CD4-positive, alpha-beta T cell treated with Interleukin-15 for 1 hour (primary cell): ENCODE measurements at regions not wholly inside any gene's neighbourhood (a gene's known extent, or its start where the extent isn't known, plus 50 kb on each side); places are given as distances from the start of the nearest gene placed in this dataset.
"Not testable (repeated sequence)": the region's sequence is repeated elsewhere in the genome, so short reads cannot be mapped to it uniquely, and the experiment has no call there.

ENCODE experiments used
- DNase-seq: peaks from one replicate; pipeline ENCODE4 v3.0.0-alpha.2; 2020

DNA sequence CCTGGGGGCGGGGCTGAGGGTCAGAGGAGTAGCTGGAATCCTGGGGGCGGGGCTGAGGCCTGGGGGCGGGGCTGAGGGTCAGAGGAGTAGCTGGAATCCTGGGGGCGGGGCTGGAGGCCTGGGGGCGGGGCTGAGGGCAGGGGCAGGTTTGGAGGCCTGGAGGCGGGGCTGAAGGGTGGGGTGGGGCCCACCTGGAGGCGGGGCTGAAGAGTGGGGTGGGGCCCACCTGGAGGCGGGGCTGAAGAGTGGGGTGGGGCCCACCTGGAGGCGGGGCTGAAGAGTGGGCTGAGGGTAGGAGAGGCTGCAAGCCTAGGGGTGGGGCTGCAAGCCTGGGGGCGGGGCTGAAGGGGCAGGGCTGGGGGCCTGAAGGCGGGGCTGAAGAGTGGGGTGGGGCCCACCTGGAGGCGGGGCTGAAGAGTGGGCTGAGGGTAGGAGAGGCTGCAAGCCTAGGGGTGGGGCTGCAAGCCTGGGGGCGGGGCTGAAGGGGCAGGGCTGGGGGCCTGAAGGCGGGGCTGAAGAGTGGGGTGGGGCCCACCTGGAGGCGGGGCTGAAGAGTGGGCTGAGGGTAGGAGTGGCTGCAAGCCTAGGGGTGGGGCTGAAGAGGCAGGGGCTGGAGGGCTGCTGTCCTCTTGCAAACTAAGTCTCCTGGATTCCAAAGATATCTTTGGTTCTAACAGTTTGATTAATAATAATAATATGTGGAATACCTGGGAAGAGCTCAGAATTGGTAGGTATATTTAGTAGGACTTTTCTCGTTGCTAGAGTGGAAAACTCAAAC, 1329.7 kb downstream of the BRD1 start:
- DNase-seq, result not testable (repeated sequence)

DNA sequence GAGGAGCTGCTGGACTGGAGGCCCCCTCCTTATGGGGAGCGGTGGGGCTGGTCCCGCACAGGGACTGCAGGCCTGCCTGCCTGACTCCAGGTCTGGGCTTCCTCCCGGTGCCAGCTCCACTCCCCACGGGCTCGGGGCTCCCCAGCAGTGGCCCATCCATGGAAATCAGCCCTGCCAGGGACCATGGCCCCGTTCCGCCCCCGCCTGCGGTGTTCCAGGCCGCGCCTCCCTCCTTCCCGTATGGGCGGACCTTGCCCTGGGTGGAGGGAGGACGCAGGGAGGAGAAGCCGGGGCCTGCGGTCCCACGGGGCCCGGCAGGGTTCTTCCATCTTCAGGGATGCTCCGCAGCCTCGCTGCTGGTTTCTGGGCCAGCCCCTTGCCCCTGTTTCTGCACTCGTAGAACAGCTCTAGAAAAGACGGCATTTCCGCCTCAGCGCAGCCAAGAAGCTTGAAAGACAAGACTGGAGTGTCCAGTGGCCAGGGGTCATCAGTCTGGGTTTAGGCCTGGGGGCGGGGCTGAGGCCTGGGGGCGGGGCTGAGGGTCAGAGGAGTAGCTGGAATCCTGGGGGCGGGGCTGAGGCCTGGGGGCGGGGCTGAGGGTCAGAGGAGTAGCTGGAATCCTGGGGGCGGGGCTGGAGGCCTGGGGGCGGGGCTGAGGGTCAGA, 1330.6 kb downstream of the BRD1 start:
- DNase-seq, result no peak

DNA sequence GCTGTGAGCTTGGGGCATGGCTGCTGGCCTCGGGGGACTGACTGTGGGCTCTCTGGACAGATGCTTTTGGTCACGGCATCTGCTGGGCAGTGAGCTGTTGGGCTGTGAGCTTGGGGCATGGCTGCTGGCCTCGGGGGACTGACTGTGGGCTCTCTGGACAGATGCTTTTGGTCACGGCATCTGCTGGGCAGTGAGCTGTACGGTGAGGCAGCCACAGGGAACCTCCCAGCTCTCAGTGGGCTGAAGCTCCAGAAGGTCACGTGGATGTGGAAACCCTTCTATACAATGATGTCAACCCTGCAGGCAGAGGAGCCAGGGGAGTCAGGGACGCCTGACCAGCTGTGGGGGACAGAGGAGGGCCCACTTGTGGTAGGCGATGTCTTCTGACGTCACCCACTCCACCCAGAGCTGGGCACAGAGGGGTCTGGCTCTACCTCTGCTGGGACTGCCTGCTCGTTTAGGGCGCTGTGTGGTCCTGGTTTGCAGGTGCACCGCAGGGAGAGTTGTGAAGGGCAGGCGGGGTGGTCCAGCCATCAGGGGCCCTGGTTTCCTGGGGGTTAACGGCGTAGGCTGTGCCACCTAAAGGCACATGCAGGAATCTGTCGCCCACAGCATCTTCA, 1331.3 kb downstream of the BRD1 start:
- DNase-seq, result no peak

DNA sequence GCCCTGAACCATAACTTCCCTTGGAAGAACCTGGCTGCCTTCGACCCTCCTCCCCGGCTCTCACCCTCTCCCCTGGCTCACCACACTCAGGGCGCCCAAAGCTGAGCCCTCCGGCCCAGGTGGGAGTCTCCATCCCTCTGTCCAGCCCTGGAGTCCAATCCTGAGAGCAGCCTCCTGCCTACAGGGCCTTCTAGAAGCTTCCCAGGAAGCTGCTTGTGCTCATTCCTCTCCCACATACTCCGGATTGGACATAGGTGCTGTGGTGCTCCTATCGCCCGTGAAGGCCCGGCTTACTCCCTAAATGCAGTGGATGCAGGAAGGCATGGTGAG, 1332.0 kb downstream of the BRD1 start:
- DNase-seq, result no peak

DNA sequence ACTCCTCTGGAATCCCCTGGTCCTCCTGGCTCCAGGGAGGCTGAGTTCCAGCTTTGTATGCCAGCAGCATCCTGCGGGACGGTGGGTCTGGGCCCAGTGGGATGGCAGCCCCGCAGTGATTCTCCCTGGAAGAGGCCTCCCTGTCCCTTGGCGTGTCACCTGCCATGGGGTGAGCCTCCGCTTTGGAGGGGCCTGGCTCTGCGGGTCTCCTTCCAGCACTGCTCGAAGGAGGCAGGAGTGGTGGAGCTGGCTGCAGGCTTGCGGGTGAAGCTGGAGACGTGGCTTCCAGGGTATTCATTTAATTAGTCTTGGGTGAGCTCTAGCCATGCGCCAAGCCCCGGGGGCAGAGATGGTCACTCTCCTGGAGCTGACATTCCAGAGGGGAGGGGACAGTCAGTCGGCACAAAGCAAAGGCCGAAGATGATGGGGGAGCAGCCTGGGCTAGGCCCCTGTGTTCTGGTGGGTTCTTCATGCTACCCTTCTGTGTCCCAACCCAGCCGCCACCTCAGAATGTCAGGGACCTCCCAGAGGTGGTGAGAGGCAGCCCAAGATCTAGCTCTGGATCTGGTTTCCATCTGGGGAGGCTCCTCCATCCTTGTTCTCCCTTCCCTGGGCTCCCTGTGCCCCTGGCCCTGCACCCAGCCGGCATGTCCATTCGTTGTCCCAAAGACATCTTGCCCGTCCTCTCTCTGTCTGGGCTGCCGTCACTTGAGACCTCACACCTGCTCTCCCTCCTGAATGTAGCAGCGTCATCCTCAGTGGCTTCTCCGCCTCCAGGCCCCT, 1332.5 kb downstream of the BRD1 start:
- DNase-seq, result no peak

DNA sequence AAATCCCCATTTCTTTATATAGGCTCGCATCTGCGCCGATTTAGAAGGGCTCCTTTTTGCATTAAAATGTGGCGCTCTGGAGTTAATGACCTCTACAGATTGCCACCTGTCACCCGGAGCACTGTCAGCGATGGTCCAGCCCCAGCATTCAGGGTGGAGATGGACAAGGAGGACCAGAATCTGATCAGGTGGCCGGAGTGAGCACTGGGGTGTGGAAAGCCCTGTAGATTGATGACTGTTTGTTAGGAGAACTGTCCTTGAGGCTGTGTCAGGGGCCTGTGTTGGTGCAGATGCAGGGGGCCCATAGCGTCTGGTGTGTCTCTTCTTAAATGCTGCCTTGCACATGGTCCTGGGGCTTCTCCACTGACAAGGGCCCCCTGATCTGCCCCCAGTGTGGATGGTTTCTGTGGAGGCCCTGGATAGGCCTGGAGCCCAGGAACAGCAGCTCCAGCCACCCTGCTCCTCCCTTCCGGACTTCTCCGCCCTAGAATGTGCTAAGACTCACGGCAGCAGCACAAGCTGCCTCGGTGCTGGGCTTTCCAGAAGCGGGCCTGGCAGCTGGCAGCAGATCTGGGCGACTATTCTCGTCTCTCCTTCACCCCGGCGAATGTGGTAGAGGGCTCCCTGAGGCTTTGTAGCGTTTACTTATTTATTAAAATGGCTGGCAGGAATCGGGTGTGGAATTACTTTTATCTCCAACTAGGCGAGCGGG, 1333.3 kb downstream of the BRD1 start:
- no peak for DNase-seq

DNA sequence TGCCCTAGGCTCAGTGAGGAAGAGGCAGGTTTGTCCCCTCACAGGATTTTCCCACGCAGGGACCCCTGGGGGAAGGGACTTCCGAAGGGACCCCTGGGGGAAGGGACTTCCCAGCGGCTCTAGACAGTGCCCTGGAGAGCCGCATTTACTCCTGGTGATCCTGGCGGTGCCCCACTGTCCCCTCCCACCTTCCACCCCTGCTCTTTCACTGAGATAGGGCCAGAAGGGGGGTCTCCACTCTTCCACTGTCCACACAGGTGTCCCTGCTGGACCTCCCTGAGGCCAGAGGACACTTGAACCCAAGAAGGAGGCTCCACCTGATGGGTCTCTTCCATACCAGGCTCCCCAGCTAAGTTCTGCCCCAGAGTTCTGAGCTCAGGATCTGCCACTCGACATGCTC, 1333.9 kb downstream of the BRD1 start:
- DNase-seq, result no peak

DNA sequence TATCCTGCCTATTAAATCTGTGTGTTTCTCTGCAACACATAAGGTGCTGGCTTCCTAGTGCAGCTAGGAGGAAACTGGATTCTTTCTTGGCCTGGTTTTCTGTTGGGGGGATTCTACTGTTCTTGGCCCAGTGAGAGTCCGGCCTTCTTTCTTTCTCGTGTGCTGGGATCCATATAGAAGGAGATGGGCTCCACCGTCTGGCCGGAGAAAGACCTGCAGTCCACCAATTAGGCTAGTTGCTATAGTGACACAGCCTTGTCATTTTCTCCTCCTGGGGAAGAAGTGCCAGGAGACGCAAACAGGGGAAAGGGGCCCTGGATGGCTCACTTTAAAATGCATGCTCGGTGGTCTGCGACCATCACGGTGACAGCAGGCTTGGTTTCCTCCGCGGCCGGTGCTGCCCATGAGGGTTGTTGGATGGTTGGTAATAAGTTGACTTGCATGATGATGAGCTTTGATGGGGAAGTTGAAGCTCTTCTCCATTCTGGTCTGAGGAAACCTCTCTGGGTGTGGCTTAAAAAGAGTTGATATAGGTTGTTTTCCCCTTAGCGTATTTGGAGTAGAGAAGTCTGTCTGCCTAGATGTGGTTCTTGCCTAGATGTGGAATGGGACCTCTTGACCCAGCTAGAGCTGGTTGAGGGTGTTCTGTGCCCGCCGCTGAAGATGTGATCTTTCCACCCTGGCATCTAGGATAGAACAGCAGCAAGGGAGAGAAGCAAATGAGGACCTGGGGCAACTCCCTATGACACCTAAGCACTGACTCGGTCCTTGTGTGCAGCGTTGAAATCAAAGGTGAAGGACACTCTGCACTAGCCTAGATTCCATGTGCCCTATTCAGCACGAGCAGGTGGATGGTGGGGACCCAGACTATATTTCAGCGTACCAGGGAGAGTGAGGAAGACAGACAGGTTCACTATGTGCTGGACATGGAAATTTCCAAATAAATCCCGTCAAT, 1335.0 kb downstream of the BRD1 start:
- no peak for DNase-seq

DNA sequence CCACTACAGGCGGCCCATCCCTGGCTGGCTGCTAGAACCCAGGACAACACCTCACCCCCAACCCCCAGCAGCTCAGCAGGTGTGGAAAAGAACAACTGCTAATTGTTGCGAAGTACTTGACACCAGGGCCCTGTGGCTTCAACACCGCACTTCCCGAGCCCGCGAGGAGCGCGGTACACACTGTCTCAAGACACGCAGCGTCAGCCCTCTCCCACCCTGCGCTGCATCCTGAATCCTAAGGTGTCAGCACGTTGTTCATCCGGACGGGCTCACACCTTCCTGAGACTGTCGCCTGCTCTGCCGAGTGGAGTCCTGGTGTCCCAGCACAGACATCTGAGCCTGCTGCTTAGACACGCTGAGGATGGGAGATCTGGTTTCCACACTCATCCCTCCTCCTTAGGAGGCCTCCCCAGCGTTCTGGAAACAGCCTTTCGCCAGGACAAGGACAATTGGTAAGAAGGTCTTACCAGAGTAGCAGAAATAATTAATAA, 1336.2 kb downstream of the BRD1 start:
- DNase-seq, result no peak

DNA sequence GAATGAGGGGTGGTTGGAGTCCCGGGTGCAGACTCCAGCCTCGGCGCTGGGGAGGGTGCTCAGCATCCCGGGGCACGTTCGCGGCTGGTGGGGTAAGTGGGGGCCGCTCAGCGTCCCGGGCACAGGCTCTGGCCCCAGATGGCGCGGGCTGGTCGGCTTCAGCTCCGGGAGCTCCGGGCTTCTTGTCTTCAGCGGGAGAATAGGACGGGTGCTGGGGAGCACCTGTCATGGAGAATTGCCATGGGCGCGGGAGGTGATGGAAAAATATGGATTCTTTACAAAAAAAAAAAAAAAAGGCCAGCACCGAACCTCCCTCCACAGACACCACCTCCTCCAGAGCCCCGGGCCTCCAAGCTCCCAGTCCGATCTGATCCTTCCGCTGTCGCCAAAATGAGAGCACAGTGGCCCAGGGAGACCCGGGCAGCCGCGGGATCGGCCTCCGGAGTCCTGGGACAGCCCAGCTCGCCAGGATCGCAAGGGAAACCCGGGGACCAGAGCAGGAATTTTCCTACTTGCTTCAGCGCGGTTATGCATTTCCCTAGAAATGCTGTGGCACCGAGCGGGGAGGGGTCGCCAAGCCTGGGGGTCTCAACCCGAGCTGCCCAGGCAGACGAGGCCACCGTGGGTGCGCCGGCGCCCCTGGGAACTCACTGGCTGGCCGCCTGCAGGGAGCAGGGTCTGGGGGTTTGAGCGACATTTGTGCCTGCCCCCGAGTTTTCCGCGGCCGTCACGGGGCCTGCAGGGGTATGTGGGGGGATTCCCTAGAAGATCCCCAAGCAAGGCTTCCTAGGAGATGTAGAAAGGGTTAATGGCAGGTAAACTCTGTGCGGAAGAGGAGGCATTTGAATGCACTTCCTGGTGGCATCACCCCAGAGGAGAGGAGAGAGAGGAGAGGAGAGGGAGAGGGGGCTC, 1336.9 kb downstream of the BRD1 start:
- no peak for DNase-seq

DNA sequence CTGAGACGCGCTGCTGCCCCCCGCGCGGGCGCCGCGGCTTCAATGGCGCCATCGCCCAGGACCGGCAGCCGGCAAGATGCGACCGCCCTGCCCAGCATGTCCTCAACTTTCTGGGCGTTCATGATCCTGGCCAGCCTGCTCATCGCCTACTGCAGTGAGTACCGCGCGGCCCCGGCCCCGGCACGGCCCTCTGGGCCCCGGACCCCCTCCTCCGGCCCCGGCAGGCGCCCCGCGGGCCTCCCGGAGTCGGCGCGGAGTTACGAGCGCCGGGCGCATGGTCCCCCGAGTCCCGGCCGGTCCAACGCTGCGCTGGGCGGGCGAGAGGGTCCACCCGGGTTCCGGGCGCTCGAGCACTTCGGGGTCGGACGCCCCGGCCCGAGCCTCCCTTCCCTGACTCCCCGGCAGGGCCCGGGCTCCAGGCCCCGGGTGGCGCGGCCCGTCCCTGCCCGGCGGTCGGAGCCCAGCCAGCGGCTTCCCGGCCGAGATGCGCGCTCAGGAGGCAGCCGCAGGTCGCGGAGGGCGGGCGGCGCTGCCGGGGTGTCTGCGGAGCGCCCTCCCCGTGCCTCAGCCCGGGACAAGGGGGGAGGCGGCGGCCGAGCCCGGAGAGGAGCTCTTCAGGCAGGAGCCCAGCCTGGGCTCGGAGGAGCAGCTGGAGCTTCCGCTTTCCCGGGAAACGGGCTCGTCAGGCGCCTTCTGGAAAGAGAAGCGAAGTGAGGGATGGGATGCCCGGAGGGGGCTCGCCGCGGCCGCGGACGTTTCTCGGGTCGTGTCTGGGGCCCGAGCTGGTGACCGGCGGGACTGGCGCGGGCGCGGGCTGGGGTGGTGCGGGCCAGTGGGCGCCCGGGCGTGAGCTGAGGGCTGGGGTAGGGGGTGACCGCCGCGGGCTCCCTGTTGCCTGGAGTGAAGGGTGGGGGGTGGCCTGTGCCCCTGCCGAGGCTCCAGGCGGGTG, 1337.8 kb downstream of the BRD1 start:
- no peak for DNase-seq

DNA sequence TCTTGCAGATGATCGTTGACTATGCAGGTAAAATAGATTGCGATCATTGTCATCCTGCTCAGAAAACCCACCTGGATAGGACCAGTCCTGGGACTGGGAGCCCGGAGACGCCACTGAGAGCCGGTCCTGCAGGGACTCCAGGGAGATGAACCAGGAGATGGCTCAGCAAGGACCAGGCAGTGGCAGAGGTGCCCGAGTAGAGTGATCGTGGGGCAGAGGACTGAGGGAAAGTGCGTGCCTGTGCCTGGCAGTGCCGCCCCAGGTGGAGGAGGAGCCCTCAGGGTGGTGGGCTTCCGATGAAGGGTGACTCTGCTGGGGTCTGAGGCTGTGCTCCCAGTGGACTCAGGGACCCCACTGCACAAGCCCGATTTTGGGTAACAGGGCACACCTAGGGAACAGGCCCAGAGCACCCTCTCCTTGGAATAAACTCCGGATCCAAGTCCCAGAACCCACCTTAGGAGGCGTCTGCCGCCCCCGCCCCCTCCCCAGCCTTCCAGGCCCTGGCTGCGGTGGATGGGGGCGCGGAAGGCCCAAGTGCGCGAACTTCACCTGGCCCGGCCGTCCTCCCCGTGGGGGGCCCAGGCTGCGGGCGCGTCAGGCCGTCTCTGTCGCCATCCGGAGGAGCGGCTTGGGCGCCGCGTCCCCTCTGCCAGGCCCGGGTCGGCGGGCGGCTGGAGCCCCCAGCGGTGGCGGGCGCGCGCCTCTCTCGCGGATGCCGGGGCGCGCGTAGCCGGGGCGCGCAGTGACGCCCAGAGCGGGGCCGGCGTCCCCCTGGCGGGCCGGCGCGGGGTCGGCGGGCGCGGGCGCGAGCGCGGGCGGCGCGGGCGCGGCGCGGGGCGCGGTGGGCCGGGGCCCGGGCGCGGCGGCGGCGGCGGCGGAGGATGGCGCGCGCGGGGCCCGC, 1338.8 kb downstream of the BRD1 start:
- no peak for DNase-seq

DNA sequence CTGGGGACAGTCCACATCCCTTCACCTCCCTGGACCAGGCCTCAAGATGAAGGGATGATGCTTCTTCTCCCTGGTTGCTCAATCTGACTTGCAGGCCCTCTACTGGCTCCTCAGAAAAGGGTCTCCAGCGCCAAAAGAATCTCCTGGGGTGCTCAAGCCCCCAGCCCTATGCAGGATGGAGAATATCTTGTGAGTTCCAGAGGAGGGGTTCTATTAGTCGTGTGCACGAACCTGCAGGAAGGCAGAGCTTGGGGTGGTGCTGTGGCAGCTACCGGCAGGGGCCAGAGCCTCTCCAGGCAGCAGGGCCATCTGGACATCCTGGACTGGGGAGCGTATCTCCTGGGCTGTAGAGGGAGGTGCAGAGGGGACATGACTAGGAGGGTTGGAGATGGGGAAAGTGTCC, 1339.5 kb downstream of the BRD1 start:
- no peak for DNase-seq

DNA sequence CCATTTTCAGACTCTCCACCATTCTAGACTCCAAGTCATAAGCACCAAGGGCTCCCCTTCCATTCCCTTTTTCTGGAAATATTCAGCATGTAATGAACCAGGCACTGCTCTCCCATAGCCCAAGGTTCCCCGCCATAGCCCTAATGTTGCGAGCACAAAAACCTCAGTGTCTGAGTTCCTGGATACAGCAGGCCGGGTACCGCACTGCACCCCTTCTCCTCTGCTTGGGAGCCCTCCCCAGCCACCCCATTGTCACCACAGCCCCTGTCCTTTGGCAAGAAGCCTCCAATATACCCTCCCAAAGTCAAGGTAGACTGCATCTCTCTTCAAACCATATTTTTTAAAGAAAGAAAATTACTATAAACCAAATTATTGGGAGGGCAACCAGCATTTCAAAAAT, 1341.1 kb downstream of the BRD1 start:
- DNase-seq, result no peak

DNA sequence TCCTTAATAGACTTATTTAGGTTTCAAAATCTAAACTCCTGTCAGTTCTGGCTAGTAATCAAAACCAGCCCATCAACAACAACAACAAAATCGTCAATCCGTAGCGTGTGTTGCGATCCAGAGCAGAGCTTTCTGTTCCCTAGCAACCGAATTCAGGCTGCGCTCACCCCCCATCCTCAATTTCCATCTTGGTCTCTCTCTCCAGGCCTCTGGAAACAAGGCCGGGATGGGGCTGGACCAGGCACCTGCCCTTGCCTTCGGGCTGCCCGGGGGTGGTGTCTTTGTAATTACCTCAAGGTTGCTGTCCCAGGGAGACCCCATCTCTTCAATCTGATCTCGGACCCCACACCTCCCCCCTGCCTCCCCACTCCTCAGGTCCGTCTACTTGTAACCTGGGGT, 1341.5 kb downstream of the BRD1 start:
- no peak for DNase-seq

DNA sequence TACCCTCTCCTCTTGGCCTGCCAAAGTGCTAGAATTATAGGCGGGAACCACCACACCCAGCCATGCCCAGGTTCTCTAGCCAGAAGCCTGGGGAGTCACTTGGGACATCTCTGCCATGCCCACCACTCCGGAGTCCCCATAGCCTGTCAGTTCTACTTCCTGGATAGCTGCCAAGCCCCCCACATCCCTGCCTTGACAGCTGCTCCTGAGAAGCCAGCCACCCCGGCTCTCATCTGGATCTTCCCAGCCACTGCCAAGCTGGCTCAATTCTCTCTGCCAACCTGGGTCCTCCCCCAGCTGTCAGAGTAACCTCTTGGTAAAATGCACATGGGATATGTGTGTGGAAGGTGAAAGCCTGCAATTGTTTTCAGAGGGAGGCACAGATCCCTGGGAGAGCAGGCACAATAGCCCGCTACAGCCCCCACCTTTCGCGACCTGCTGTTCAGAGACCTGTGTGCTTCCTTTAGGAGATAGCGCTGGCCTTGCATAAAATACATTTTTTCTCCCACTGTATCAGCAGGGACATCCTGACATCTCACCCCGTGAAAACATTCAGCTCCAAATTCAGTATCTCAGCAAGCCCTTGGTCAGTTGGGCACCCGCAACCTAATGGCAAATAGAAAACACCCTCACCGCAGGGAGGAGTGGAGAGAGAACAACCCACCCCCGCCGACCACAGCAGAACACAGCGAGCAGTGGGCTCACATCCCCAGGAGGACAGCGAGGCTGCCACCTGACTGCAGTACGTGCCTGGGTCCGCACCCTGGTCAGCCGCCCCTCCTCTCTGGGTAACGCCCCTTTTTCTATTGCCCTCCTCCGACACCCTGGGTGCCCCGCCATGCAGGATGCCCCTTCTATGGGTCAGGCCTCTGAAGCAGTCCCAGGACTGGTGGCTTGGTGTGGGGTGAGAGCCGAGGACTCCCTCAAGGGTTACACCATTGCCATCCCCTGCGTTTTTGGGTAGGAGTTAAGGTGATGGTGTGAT, 1342.2 kb downstream of the BRD1 start:
- DNase-seq, result no peak
